IMR-90 (cell line): ENCODE measurements at regions not wholly inside any gene's neighbourhood (a gene's known extent, or its start where the extent isn't known, plus 50 kb on each side); places are given as distances from the start of the nearest gene placed in this dataset.

ENCODE experiments used
- ATAC-seq: fragments of 200-7000 bp; cut with Tn5 transposase; 2 replicates; pipeline ENCODE4 v1.9.1; 2020; ENCODE audit warnings: low read depth, mild to moderate bottlenecking, moderate library complexity
- BruUV-seq: library from RNA; stranded (reverse); fragments of 400-500 nt; replicated peaks from 2 replicates; lab custom pipeline; 2021; lab: Mats Ljungman, UMichigan
- CTCF ChIA-PET: fragments of 300-600 bp; formaldehyde crosslinking; extraction: SDS; loops from one replicate; lab custom pipeline; 2021; ENCODE audit warnings: antibody characterized with exemption; lab: Yijun Ruan, JAX
- POLR2A ChIA-PET: fragments of 300-600 bp; sonication (Branson Sonifier 250); formaldehyde crosslinking; loops from one replicate; lab custom pipeline; 2022; ENCODE audit warnings: antibody characterized with exemption; ENCODE audit not compliant: unreplicated experiment; lab: Charles Lee
- DNase-seq: peaks from one replicate; pipeline ENCODE4 v3.0.0; 2013
- H2AFZ ChIP-seq: replicated peaks from 2 replicates; pipeline ENCODE3; 2013; ENCODE audit warnings: low read length, mild to moderate bottlenecking; ENCODE audit not compliant: poor library complexity
- H2AK5ac ChIP-seq: 2 replicates; pipeline ENCODE4 v1.6.1; 2013; ENCODE audit warnings: low read depth, low read length, inconsistent platforms
- H2AK9ac ChIP-seq: replicated peaks from 2 replicates; pipeline ENCODE3; 2013; ENCODE audit warnings: mild to moderate bottlenecking, low read depth, low read length, moderate library complexity; ENCODE audit not compliant: poor library complexity
- H2BK120ac ChIP-seq: 2 replicates; pipeline ENCODE4 v1.6.1; 2013; ENCODE audit warnings: low read depth, low read length, inconsistent platforms
- H2BK15ac ChIP-seq: 3 replicates; pipeline ENCODE4 v1.6.1; 2013; ENCODE audit warnings: low read depth, low read length, inconsistent platforms
- H2BK20ac ChIP-seq: 2 replicates; pipeline ENCODE4 v1.6.1; 2013; ENCODE audit warnings: low read depth, mild to moderate bottlenecking, inconsistent platforms, low read length, moderate library complexity
- H2BK5ac ChIP-seq: 2 replicates; pipeline ENCODE4 v1.6.1; 2013; ENCODE audit warnings: mild to moderate bottlenecking, low read depth, low read length, inconsistent platforms; ENCODE audit not compliant: poor library complexity, severe bottlenecking
- H3K14ac ChIP-seq: replicated peaks from 2 replicates; pipeline ENCODE4 v1.6.1; 2013; ENCODE audit warnings: low read depth, low read length, inconsistent platforms
- H3K18ac ChIP-seq: 2 replicates; pipeline ENCODE4 v1.6.1; 2013; ENCODE audit warnings: low read depth, low read length, control low read depth
- H3K23ac ChIP-seq: 2 replicates; pipeline ENCODE4 v1.6.1; 2013; ENCODE audit warnings: low read depth, low read length, inconsistent platforms
- H3K27ac ChIP-seq: 2 replicates; pipeline ENCODE4 v1.5.1; 2013; ENCODE audit warnings: mild to moderate bottlenecking, control low read depth, low read length; ENCODE audit not compliant: insufficient read depth
- H3K27me3 ChIP-seq: 2 replicates; pipeline ENCODE4 v1.6.1; 2013; ENCODE audit warnings: low read length; ENCODE audit not compliant: control insufficient read depth, insufficient read depth
- H3K36me3 ChIP-seq: 2 replicates; pipeline ENCODE4 v1.6.1; 2013; ENCODE audit warnings: low read length, mixed read lengths; ENCODE audit not compliant: control insufficient read depth, insufficient read depth
- H3K4ac ChIP-seq: 2 replicates; pipeline ENCODE4 v1.6.1; 2013; ENCODE audit warnings: low read depth, low read length, inconsistent platforms
- H3K4me1 ChIP-seq: 2 replicates; pipeline ENCODE4 v1.6.1; 2013; ENCODE audit warnings: low read length, mixed read lengths; ENCODE audit not compliant: control insufficient read depth, insufficient read depth
- H3K4me2 ChIP-seq: 2 replicates; pipeline ENCODE4 v1.6.1; 2013; ENCODE audit warnings: low read depth, mild to moderate bottlenecking, control low read depth, low read length, moderate library complexity
- H3K4me3 ChIP-seq: 2 replicates; pipeline ENCODE4 v1.5.1; 2013; ENCODE audit warnings: low read depth, mild to moderate bottlenecking, control low read depth, low read length, moderate library complexity; ENCODE audit not compliant: insufficient read depth
- H3K56ac ChIP-seq: 2 replicates; pipeline ENCODE4 v1.6.1; 2013; ENCODE audit warnings: low read length, inconsistent platforms; ENCODE audit not compliant: insufficient read depth; ENCODE audit errors: extremely low read depth
- H3K79me1 ChIP-seq, 2 experiments: 2 replicates each; pipeline ENCODE4 v1.6.1; 2013; ENCODE audit warnings: low read length in 2 of 2, inconsistent platforms in 1 of 2, low read depth in 1 of 2
- H3K9ac ChIP-seq: 2 replicates; pipeline ENCODE4 v1.6.1; 2013; ENCODE audit warnings: low read depth, low read length, control low read depth
- H3K9me1 ChIP-seq: 2 replicates; pipeline ENCODE4 v1.6.1; 2013; ENCODE audit warnings: low read length, inconsistent platforms; ENCODE audit not compliant: insufficient read depth
- H3K9me3 ChIP-seq: 2 replicates; pipeline ENCODE4 v1.6.1; 2013; ENCODE audit warnings: low read length; ENCODE audit not compliant: control insufficient read depth, insufficient read depth
- H4K20me1 ChIP-seq: 2 replicates; pipeline ENCODE4 v1.6.1; 2013; ENCODE audit warnings: low read length, inconsistent platforms; ENCODE audit not compliant: insufficient read depth
- H4K5ac ChIP-seq: 2 replicates; pipeline ENCODE4 v1.6.1; 2013; ENCODE audit warnings: mild to moderate bottlenecking, low read depth, low read length, control low read depth
- H4K8ac ChIP-seq, 2 experiments: 2 replicates each; pipeline ENCODE4 v1.6.1; 2013; ENCODE audit warnings: low read depth in 2 of 2, low read length in 2 of 2, control low read depth in 1 of 2, inconsistent platforms in 1 of 2
- H4K91ac ChIP-seq: 2 replicates; pipeline ENCODE4 v1.6.1; 2013; ENCODE audit warnings: low read depth, low read length, inconsistent platforms; ENCODE audit not compliant: insufficient read depth
- BHLHE40 ChIP-seq: fragments of 150-350 bp; IDR thresholded peaks from 2 replicates; pipeline ENCODE4 v1.6.1; 2016; ENCODE audit warnings: mild to moderate bottlenecking, low read depth, low read length
- CEBPB ChIP-seq: IDR thresholded peaks from 2 replicates; pipeline ENCODE4 v1.6.1; 2012; ENCODE audit warnings: low read depth, low read length, improper control_type of control experiment
- CHD1 ChIP-seq: IDR thresholded peaks from 2 replicates; pipeline ENCODE4 v1.6.1; 2012; ENCODE audit warnings: low read depth, low read length, improper control_type of control experiment
- CTCF ChIP-seq: conservative IDR thresholded peaks from 2 replicates; pipeline ENCODE4 v1.5.1; 2012; ENCODE audit warnings: mild to moderate bottlenecking, low read depth, low read length, improper control_type of control experiment
- ELK1 ChIP-seq: fragments of 150-350 bp; IDR thresholded peaks from 2 replicates; pipeline ENCODE4 v1.6.1; 2016; ENCODE audit warnings: low read depth, mild to moderate bottlenecking, low read length, moderate library complexity, borderline replicate concordance
- FOS ChIP-seq: fragments of 150-350 bp; IDR thresholded peaks from 2 replicates; pipeline ENCODE4 v1.6.1; 2016; ENCODE audit warnings: low read depth, low read length
- MAFK ChIP-seq: IDR thresholded peaks from 2 replicates; pipeline ENCODE4 v1.6.1; 2012; ENCODE audit warnings: low read depth, low read length, improper control_type of control experiment
- MAZ ChIP-seq: IDR thresholded peaks from 2 replicates; pipeline ENCODE4 v1.6.1; 2012; ENCODE audit warnings: low read depth, mild to moderate bottlenecking, low read length, improper control_type of control experiment, moderate library complexity, borderline replicate concordance
- MXI1 ChIP-seq: IDR thresholded peaks from 2 replicates; pipeline ENCODE4 v1.6.1; 2012; ENCODE audit warnings: low read depth, mild to moderate bottlenecking, low read length, moderate library complexity, borderline replicate concordance
- NFE2L2 ChIP-seq: fragments of 150-350 bp; IDR thresholded peaks from 2 replicates; pipeline ENCODE4 v1.6.1; 2016; ENCODE audit warnings: low read depth, mild to moderate bottlenecking, low read length
- POLR2A ChIP-seq: IDR thresholded peaks from 2 replicates; pipeline ENCODE4 v1.6.1; 2012; ENCODE audit warnings: mild to moderate bottlenecking, low read depth, low read length
- RAD21 ChIP-seq: IDR thresholded peaks from 2 replicates; pipeline ENCODE4 v1.6.1; 2012; ENCODE audit warnings: low read length, improper control_type of control experiment
- RCOR1 ChIP-seq: IDR thresholded peaks from 2 replicates; pipeline ENCODE4 v1.6.1; 2012; ENCODE audit warnings: mild to moderate bottlenecking, low read length, improper control_type of control experiment; ENCODE audit not compliant: insufficient replicate concordance
- RFX5 ChIP-seq: IDR thresholded peaks from 2 replicates; pipeline ENCODE4 v1.8.0; 2012; ENCODE audit warnings: low read depth, mild to moderate bottlenecking, low read length, moderate library complexity
- SMC3 ChIP-seq: fragments of 150-350 bp; IDR thresholded peaks from 2 replicates; pipeline ENCODE4 v1.6.1; 2016; ENCODE audit warnings: low read depth, mild to moderate bottlenecking, antibody characterized with exemption, low read length, moderate library complexity
- USF2 ChIP-seq: fragments of 150-350 bp; IDR thresholded peaks from 2 replicates; pipeline ENCODE4 v1.6.1; 2017; ENCODE audit warnings: mild to moderate bottlenecking, antibody characterized with exemption, low read length, low read depth
- WGBS, 2 experiments: methylation state at CpG; one replicate each; pipeline versions ENCODE4 v1.1.5 to v1.1.7; 2013; ENCODE audit warnings: missing lambda C conversion rate in 2 of 2; ENCODE audit not compliant: insufficient read length in 1 of 2; ENCODE audit errors: extremely low coverage in 2 of 2; 5-methylcytosine and 5-hydroxymethylcytosine counted together
- dilution Hi-C: fragments of 300-500 bp; cut with HindIII; formaldehyde crosslinking; loops from one replicate; pipeline ENCODE4 v1.14.3; 2018; ENCODE audit warnings: low sequenced_read_pairs; ENCODE audit not compliant: unreplicated experiment
- in situ Hi-C: fragments of 300-500 bp; cut with MboI; formaldehyde crosslinking; loops from 3 replicates; pipeline ENCODE4 v1.14.3; 2019; ENCODE audit warnings: low sequenced_read_pairs, inconsistent platforms, mixed read lengths
- intact Hi-C: fragments of 100-400 bp; cut with micrococcal nuclease; formaldehyde crosslinking; loops from 2 replicates; pipeline ENCODE4 v1.10.0; 2022

GRCh38 chr1:222054416-222054815, 312.5 kb upstream of the DUSP10 start:
- ChIA-PET POLR2A (no interaction called here), CTCF (interaction anchor here (0.6 kb wide), 1 partner anchor 620 kb away, joined by 6 read pairs; no protein-coding TSS in a partner anchor)
- H3K4me1 ChIP-seq, result peaks cover 2% of the 10 kb centered on the region; the same call in 1 of the 2 replicates
- H2BK5ac ChIP-seq, result no peak overlapping the region
- no peak for ATAC-seq
- no peak for DNase-seq
- H3K4ac ChIP-seq, result no peak overlapping the region
- no peak overlapping the region for H3K56ac ChIP-seq
- H4K8ac ChIP-seq, result no peak overlapping the region
- no peaks in the 10 kb centered on the region for H3K36me3 ChIP-seq
- H3K9me3 ChIP-seq, result no peaks in the 10 kb centered on the region
- no peak overlapping the region for H2AK9ac ChIP-seq
- intact Hi-C loops, result no loop called here
- no peak overlapping the region for H3K23ac ChIP-seq
- no peak overlapping the region for H4K5ac ChIP-seq
- H3K79me1 ChIP-seq, result no peaks in the 10 kb centered on the region
- H4K91ac ChIP-seq, result no peak overlapping the region
- BruUV-seq, result no TSS peak
- H2AK5ac ChIP-seq, result 0 out of 2 replicates have a peak overlapping the region, but pooled peaks have one; percentile 20
- H3K27ac ChIP-seq, result no peak overlapping the region
- H3K4me3 ChIP-seq, result no peak overlapping the region
- H2BK15ac ChIP-seq, result no peak overlapping the region
- no peak overlapping the region for H3K18ac ChIP-seq
- H3K9me1 ChIP-seq, result no peaks in the 10 kb centered on the region; the same call in 1 of the 2 replicates
- in situ Hi-C loops, result no loop called here
- H3K27me3 ChIP-seq, result peaks cover 2% of the 10 kb centered on the region
- peak overlapping the region; percentile 23 for H2AFZ ChIP-seq
- no peak overlapping the region for H3K4me2 ChIP-seq
- H4K20me1 ChIP-seq, result no peaks in the 10 kb centered on the region
- no peak overlapping the region for H2BK20ac ChIP-seq
- no peak overlapping the region for H3K14ac ChIP-seq
- 94% methylated on average over 5 of the region's 6 CpGs; no CpG with 5 or more reads in 1 of the 2 experiments for WGBS, 2 experiments
- dilution Hi-C loops, result no loop called here
- TF ChIP-seq CHD1 (no peak), BHLHE40 (no peak), NFE2L2 (no peak), USF2 (no peak), MAZ (no peak), FOS (no peak), MXI1 (no peak), RFX5 (no peak), SMC3 (no peak), ELK1 (no peak), CTCF (no peak), MAFK (no peak), CEBPB (no peak), RCOR1 (no peak), RAD21 (no peak), POLR2A (no peak)
- no peak overlapping the region for H2BK120ac ChIP-seq
- no peak overlapping the region for H3K9ac ChIP-seq
